HepG2 (cell line): ENCODE measurements at regions not wholly inside any gene's neighbourhood (a gene's known extent, or its start where the extent isn't known, plus 50 kb on each side); places are given as distances from the start of the nearest gene placed in this dataset.

Experiments used
- CHD4 ChIP-seq: fragments of 200-600 bp; sonication (generic); IDR thresholded peaks from 2 replicates; pipeline ENCODE4 v1.7.0; 2017; ENCODE audit warnings: mild to moderate bottlenecking, low read length, borderline replicate concordance
- HCFC1 ChIP-seq: fragments of 150-350 bp; IDR thresholded peaks from 2 replicates; pipeline ENCODE4 v1.6.1; 2014; ENCODE audit warnings: low read depth, low read length
- JUN ChIP-seq: sonication (generic); formaldehyde crosslinking; IDR thresholded peaks from 2 replicates; pipeline ENCODE4 v1.4.0; 2020; ENCODE audit warnings: mild to moderate bottlenecking, missing genetic modification reagents
- KAT7 ChIP-seq: IDR thresholded peaks from 2 replicates; pipeline ENCODE4 v1.6.1; 2018; ENCODE audit warnings: borderline replicate concordance, missing compliant biosample characterization
- KLF11 ChIP-seq: IDR thresholded peaks from 2 replicates; pipeline ENCODE4 v1.6.1; 2016; ENCODE audit warnings: missing compliant biosample characterization
- MXI1 ChIP-seq: IDR thresholded peaks from 3 replicates; pipeline ENCODE4 v1.6.1; 2012; ENCODE audit warnings: low read depth, low read length, inconsistent platforms, borderline replicate concordance
- MYC ChIP-seq: sonication (generic); formaldehyde crosslinking; IDR thresholded peaks from 2 replicates; pipeline ENCODE4 v1.9.0; 2021; ENCODE audit warnings: missing genetic modification reagents, borderline replicate concordance
- ZNF18 ChIP-seq: sonication (generic); formaldehyde crosslinking; IDR thresholded peaks from 2 replicates; pipeline ENCODE4 v1.8.0; 2022; ENCODE audit warnings: mild to moderate bottlenecking, missing genetic modification reagents; ENCODE audit not compliant: insufficient replicate concordance
- ZNF441 ChIP-seq: sonication (generic); formaldehyde crosslinking; IDR thresholded peaks from 2 replicates; pipeline ENCODE4 v1.7.0; 2021; ENCODE audit warnings: missing genetic modification reagents, borderline replicate concordance
- TF ChIP-seq, protein P1 (sequence below): sonication (generic); formaldehyde crosslinking; IDR thresholded peaks from 2 replicates; pipeline ENCODE4 v1.5.1; 2020; ENCODE audit warnings: mild to moderate bottlenecking, missing genetic modification reagents, borderline replicate concordance
- TF ChIP-seq, protein P2 (sequence below): sonication (generic); formaldehyde crosslinking; IDR thresholded peaks from 2 replicates; pipeline ENCODE4 v1.5.0; 2020; ENCODE audit warnings: missing genetic modification reagents, mild to moderate bottlenecking, borderline replicate concordance
- TF ChIP-seq, protein P3 (sequence below): sonication (generic); formaldehyde crosslinking; IDR thresholded peaks from 2 replicates; pipeline ENCODE4 v1.5.1; 2020; ENCODE audit warnings: missing genetic modification reagents, mild to moderate bottlenecking, borderline replicate concordance
- TF ChIP-seq, protein P4 (sequence below): sonication (generic); formaldehyde crosslinking; IDR thresholded peaks from 2 replicates; pipeline ENCODE4 v1.5.0; 2020; ENCODE audit warnings: mild to moderate bottlenecking, missing genetic modification reagents, moderate library complexity
- TF ChIP-seq, protein P5 (sequence below): IDR thresholded peaks from 2 replicates; pipeline ENCODE4 v1.6.1; 2016; ENCODE audit warnings: mild to moderate bottlenecking

DNA sequence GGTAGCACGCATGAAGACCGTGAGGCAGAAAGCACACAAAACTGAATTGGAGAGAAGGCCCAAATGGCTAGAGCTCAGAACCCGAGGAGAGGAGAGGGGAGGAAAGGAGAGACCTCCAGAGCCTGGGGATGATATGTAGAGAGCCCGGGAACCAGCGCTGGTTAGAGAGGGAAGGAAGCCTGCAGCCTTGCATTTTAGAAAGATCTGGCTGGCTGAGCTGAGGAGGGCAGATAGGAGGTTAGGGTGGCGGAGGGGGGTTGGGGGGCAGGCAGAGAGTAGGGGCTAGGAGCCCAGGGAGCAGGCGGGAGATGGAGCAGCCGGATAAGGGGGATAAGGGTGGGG, 127.2 kb downstream of the C9orf50 start:
- TF ChIP-seq CHD4 (no peak), MXI1 (no peak), KLF11 (CRISPR knock-in tag) (no peak), JUN (CRISPR knock-in tag) (no peak), ZNF441 (no peak), HCFC1 (no peak), KAT7 (CRISPR knock-in tag) (no peak), MYC (CRISPR knock-in tag) (no peak), ZNF18 (CRISPR knock-in tag) (no peak)
- TF ChIP-seq, protein P1, sequence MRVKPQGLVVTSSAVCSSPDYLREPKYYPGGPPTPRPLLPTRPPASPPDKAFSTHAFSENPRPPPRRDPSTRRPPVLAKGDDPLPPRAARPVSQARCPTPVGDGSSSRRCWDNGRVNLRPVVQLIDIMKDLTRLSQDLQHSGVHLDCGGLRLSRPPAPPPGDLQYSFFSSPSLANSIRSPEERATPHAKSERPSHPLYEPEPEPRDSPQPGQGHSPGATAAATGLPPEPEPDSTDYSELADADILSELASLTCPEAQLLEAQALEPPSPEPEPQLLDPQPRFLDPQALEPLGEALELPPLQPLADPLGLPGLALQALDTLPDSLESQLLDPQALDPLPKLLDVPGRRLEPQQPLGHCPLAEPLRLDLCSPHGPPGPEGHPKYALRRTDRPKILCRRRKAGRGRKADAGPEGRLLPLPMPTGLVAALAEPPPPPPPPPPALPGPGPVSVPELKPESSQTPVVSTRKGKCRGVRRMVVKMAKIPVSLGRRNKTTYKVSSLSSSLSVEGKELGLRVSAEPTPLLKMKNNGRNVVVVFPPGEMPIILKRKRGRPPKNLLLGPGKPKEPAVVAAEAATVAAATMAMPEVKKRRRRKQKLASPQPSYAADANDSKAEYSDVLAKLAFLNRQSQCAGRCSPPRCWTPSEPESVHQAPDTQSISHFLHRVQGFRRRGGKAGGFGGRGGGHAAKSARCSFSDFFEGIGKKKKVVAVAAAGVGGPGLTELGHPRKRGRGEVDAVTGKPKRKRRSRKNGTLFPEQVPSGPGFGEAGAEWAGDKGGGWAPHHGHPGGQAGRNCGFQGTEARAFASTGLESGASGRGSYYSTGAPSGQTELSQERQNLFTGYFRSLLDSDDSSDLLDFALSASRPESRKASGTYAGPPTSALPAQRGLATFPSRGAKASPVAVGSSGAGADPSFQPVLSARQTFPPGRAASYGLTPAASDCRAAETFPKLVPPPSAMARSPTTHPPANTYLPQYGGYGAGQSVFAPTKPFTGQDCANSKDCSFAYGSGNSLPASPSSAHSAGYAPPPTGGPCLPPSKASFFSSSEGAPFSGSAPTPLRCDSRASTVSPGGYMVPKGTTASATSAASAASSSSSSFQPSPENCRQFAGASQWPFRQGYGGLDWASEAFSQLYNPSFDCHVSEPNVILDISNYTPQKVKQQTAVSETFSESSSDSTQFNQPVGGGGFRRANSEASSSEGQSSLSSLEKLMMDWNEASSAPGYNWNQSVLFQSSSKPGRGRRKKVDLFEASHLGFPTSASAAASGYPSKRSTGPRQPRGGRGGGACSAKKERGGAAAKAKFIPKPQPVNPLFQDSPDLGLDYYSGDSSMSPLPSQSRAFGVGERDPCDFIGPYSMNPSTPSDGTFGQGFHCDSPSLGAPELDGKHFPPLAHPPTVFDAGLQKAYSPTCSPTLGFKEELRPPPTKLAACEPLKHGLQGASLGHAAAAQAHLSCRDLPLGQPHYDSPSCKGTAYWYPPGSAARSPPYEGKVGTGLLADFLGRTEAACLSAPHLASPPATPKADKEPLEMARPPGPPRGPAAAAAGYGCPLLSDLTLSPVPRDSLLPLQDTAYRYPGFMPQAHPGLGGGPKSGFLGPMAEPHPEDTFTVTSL (CRISPR knock-in tag), result no peak
- TF ChIP-seq, protein P2, sequence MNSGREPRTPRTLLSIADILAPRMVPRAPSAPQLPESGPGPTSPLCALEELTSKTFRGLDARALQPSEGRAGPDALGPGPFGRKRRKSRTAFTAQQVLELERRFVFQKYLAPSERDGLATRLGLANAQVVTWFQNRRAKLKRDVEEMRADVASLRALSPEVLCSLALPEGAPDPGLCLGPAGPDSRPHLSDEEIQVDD, result no peak
- TF ChIP-seq, protein P3, sequence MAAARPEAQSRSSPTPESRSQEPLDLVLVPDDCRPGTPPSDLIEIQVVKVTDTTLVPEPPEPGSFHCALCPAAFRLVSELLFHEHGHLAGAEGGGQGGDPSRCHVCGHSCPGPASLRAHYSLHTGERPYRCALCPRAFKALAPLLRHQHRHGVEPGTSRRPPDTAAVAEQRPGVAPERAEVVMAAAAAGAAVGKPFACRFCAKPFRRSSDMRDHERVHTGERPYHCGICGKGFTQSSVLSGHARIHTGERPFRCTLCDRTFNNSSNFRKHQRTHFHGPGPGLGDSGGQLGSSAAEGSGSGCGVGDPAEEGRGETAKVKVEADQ (CRISPR knock-in tag), result no peak
- TF ChIP-seq, protein P4, sequence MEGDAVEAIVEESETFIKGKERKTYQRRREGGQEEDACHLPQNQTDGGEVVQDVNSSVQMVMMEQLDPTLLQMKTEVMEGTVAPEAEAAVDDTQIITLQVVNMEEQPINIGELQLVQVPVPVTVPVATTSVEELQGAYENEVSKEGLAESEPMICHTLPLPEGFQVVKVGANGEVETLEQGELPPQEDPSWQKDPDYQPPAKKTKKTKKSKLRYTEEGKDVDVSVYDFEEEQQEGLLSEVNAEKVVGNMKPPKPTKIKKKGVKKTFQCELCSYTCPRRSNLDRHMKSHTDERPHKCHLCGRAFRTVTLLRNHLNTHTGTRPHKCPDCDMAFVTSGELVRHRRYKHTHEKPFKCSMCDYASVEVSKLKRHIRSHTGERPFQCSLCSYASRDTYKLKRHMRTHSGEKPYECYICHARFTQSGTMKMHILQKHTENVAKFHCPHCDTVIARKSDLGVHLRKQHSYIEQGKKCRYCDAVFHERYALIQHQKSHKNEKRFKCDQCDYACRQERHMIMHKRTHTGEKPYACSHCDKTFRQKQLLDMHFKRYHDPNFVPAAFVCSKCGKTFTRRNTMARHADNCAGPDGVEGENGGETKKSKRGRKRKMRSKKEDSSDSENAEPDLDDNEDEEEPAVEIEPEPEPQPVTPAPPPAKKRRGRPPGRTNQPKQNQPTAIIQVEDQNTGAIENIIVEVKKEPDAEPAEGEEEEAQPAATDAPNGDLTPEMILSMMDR (CRISPR knock-in tag), result no peak
- TF ChIP-seq, protein P5, sequence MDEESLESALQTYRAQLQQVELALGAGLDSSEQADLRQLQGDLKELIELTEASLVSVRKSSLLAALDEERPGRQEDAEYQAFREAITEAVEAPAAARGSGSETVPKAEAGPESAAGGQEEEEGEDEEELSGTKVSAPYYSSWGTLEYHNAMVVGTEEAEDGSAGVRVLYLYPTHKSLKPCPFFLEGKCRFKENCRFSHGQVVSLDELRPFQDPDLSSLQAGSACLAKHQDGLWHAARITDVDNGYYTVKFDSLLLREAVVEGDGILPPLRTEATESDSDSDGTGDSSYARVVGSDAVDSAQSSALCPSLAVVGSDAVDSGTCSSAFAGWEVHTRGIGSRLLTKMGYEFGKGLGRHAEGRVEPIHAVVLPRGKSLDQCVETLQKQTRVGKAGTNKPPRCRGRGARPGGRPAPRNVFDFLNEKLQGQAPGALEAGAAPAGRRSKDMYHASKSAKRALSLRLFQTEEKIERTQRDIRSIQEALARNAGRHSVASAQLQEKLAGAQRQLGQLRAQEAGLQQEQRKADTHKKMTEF (CRISPR knock-in tag), result no peak
